NB4 (cell line): ENCODE measurements at regions not wholly inside any gene's neighbourhood (a gene's known extent, or its start where the extent isn't known, plus 50 kb on each side); places are given as distances from the start of the nearest gene placed in this dataset.
"Not testable (repeated sequence)": the region's sequence is repeated elsewhere in the genome, so short reads cannot be mapped to it uniquely, and the experiment has no call there.

ENCODE experiments used
- CTCF ChIP-seq: IDR thresholded peaks from one replicate; pipeline ENCODE4 v1.5.1; 2012; ENCODE audit warnings: low read depth, low read length
- POLR2A ChIP-seq: IDR thresholded peaks from 2 replicates; pipeline ENCODE4 v1.6.1; 2011; ENCODE audit warnings: mild to moderate bottlenecking; ENCODE audit not compliant: insufficient read length; ENCODE audit errors: extremely low read depth

GRCh38 chr9:61983441-61983840 lies 793.6 kb downstream of the SPATA31A7 start:
- TF ChIP-seq CTCF, POLR2A: not testable (repeated sequence)
